Endometrial microvascular endothelial cells (primary cell): ENCODE measurements at regions not wholly inside any gene's neighbourhood (a gene's known extent, or its start where the extent isn't known, plus 50 kb on each side); places are given as distances from the start of the nearest gene placed in this dataset.

Experiments
- in situ Hi-C: cut with HindIII; loops from 2 replicates; pipeline ENCODE4 v1.10.0; 2017; ENCODE audit warnings: low sequenced_read_pairs, low pct_unique_long_range_greater_than_20kb; ENCODE audit errors: inconsistent ontology term

GRCh38 chr12:124663206-124663605, 95.8 kb upstream of the NCOR2 start:
- in situ Hi-C loops, result no loop called here

GRCh38 chr12:124661341-124661740, 93.9 kb upstream of the NCOR2 start:
- in situ Hi-C loops, result no loop called here

GRCh38 chr12:124660851-124661250, 93.4 kb upstream of the NCOR2 start:
- in situ Hi-C loops, result no loop called here

GRCh38 chr12:124658806-124659402, 91.5 kb upstream of the NCOR2 start:
- in situ Hi-C loops, result no loop called here

GRCh38 chr12:124658302-124658701, 90.9 kb upstream of the NCOR2 start:
- in situ Hi-C loops, result no loop called here

GRCh38 chr12:124656947-124657434, 89.6 kb upstream of the NCOR2 start:
- in situ Hi-C loops, result no loop called here

- in situ Hi-C loops, result no loop called here
Measured at GRCh38 chr12:124655698-124656516, 88.5 kb upstream of the NCOR2 start.

GRCh38 chr12:124655048-124655697, 87.8 kb upstream of the NCOR2 start:
- in situ Hi-C loops, result no loop called here

- in situ Hi-C loops, result no loop called here
Measured at GRCh38 chr12:124654666-124655047, 87.2 kb upstream of the NCOR2 start.

- in situ Hi-C loops, result no loop called here
Measured at GRCh38 chr12:124653169-124653931, 85.9 kb upstream of the NCOR2 start.

GRCh38 chr12:124652661-124653060, 85.2 kb upstream of the NCOR2 start:
- in situ Hi-C loops, result no loop called here

GRCh38 chr12:124651516-124652273, 84.3 kb upstream of the NCOR2 start:
- in situ Hi-C loops, result no loop called here

- in situ Hi-C loops, result no loop called here
Measured at GRCh38 chr12:124650912-124651311, 83.5 kb upstream of the NCOR2 start.

- in situ Hi-C loops, result no loop called here
Measured at GRCh38 chr12:124648710-124649384, 81.4 kb upstream of the NCOR2 start.

GRCh38 chr12:124647316-124647715, 79.9 kb upstream of the NCOR2 start:
- in situ Hi-C loops, result no loop called here

- in situ Hi-C loops, result no loop called here
Measured at GRCh38 chr12:124646385-124647230, 79.2 kb upstream of the NCOR2 start.

GRCh38 chr12:124645530-124646244, 78.3 kb upstream of the NCOR2 start:
- in situ Hi-C loops, result no loop called here
